HEK293 (cell line): ENCODE measurements at regions not wholly inside any gene's neighbourhood (a gene's known extent, or its start where the extent isn't known, plus 50 kb on each side); places are given as distances from the start of the nearest gene placed in this dataset.

Experiments used
- CTCF ChIA-PET: fragments of 350-600 bp; formaldehyde crosslinking; extraction: SDS; loops from one replicate; lab custom pipeline; 2021; ENCODE audit warnings: antibody characterized with exemption; lab: Yijun Ruan, JAX
- POLR2A ChIA-PET: fragments of 300-600 bp; formaldehyde crosslinking; extraction: SDS; loops from one replicate; lab custom pipeline; 2020; ENCODE audit warnings: antibody characterized with exemption, inconsistent platforms; lab: Yijun Ruan, JAX
- H3K27ac ChIP-seq: fragments of 200-500 bp; sonication (Bioruptor generic); 2 replicates; pipeline ENCODE4 v1.5.1; 2014; ENCODE audit warnings: low read depth, low read length, control low read depth, inconsistent platforms; ENCODE audit errors: extremely low read depth
- H3K36me3 ChIP-seq, 2 experiments: fragments of 200-500 bp in 1 of 2; sonication (Bioruptor generic) in 1 of 2; 1 replicate in 1 of 2; 2 replicates in 1 of 2; pipeline ENCODE4 v1.5.1; 2014 to 2017; ENCODE audit warnings: inconsistent platforms in 2 of 2, low read length in 2 of 2; ENCODE audit not compliant: control insufficient read depth in 2 of 2, insufficient read depth in 1 of 2
- H3K4me1 ChIP-seq: fragments of 200-500 bp; sonication (Bioruptor generic); 2 replicates; pipeline ENCODE4 v1.5.1; 2014; ENCODE audit warnings: mild to moderate bottlenecking, low read length, inconsistent platforms; ENCODE audit not compliant: control insufficient read depth, insufficient read depth
- H3K4me3 ChIP-seq: 2 replicates; pipeline ENCODE4 v1.5.1; 2011; ENCODE audit warnings: low read depth, mild to moderate bottlenecking, control low read depth, low read length, moderate library complexity
- H3K9me3 ChIP-seq: fragments of 200-500 bp; sonication (Bioruptor generic); 2 replicates; pipeline ENCODE4 v1.5.1; 2014; ENCODE audit warnings: low read depth, low read length, inconsistent platforms; ENCODE audit not compliant: control insufficient read depth, insufficient read depth
- BCL6B ChIP-seq: fragments of 450-650 bp; formaldehyde crosslinking; IDR thresholded peaks from 2 replicates; pipeline ENCODE4 v1.5.1; 2017; ENCODE audit warnings: missing biosample characterization, missing genetic modification characterization
- HIC1 ChIP-seq: fragments of 450-650 bp; formaldehyde crosslinking; IDR thresholded peaks from 2 replicates; pipeline ENCODE4 v1.5.1; 2016; ENCODE audit warnings: missing biosample characterization, missing genetic modification characterization
- HOXA7 ChIP-seq: sonication (generic); formaldehyde crosslinking; IDR thresholded peaks from 2 replicates; pipeline ENCODE4 v1.8.1; 2022; ENCODE audit warnings: missing genetic modification reagents, borderline replicate concordance
- INSM2 ChIP-seq: fragments of 450-650 bp; formaldehyde crosslinking; IDR thresholded peaks from 2 replicates; pipeline ENCODE4 v1.5.1; 2016; ENCODE audit warnings: missing biosample characterization, missing genetic modification characterization
- OSR2 ChIP-seq: fragments of 450-650 bp; formaldehyde crosslinking; IDR thresholded peaks from 2 replicates; pipeline ENCODE4 v1.5.1; 2016; ENCODE audit warnings: missing biosample characterization, missing genetic modification characterization
- TCF7L2 ChIP-seq: IDR thresholded peaks from 2 replicates; pipeline ENCODE4 v1.6.1; 2011; ENCODE audit warnings: low read depth, mild to moderate bottlenecking, inconsistent platforms, low read length, moderate library complexity, borderline replicate concordance
- TRIM28 ChIP-seq: IDR thresholded peaks from 2 replicates; pipeline ENCODE4 v1.6.1; 2011; ENCODE audit warnings: low read length, control low read depth, borderline replicate concordance
- ZBTB49 ChIP-seq: fragments of 450-650 bp; formaldehyde crosslinking; IDR thresholded peaks from 2 replicates; pipeline ENCODE4 v1.5.1; 2016; ENCODE audit warnings: missing biosample characterization, missing genetic modification characterization, low read depth
- ZNF133 ChIP-seq: fragments of 450-650 bp; formaldehyde crosslinking; IDR thresholded peaks from 2 replicates; pipeline ENCODE4 v1.5.1; 2016; ENCODE audit warnings: missing biosample characterization, missing genetic modification characterization
- ZNF184 ChIP-seq: fragments of 450-650 bp; IDR thresholded peaks from 2 replicates; pipeline ENCODE4 v1.5.1; 2018; ENCODE audit warnings: missing biosample characterization, mild to moderate bottlenecking, missing genetic modification characterization
- ZNF19 ChIP-seq: fragments of 450-650 bp; formaldehyde crosslinking; IDR thresholded peaks from 2 replicates; pipeline ENCODE4; 2016; ENCODE audit warnings: missing biosample characterization, missing genetic modification characterization, low read depth
- ZNF211 ChIP-seq: fragments of 450-650 bp; formaldehyde crosslinking; IDR thresholded peaks from 2 replicates; pipeline ENCODE4 v1.5.1; 2016; ENCODE audit warnings: low read depth, missing biosample characterization, missing genetic modification characterization
- ZNF223 ChIP-seq: fragments of 450-650 bp; formaldehyde crosslinking; IDR thresholded peaks from 2 replicates; pipeline ENCODE4 v1.5.1; 2016; ENCODE audit warnings: missing biosample characterization, missing genetic modification characterization
- ZNF488 ChIP-seq: fragments of 450-650 bp; formaldehyde crosslinking; IDR thresholded peaks from 2 replicates; pipeline ENCODE4 v1.5.1; 2016; ENCODE audit warnings: missing biosample characterization, missing genetic modification characterization
- ZNF501 ChIP-seq: fragments of 450-650 bp; formaldehyde crosslinking; IDR thresholded peaks from 2 replicates; pipeline ENCODE4 v1.5.1; 2016; ENCODE audit warnings: missing biosample characterization, missing genetic modification characterization
- ZNF555 ChIP-seq: fragments of 450-650 bp; formaldehyde crosslinking; conservative IDR thresholded peaks from 2 replicates; pipeline ENCODE4 v1.5.1; 2017; ENCODE audit warnings: missing biosample characterization, mild to moderate bottlenecking, missing genetic modification characterization, inconsistent platforms
- ZNF629 ChIP-seq: fragments of 450-650 bp; formaldehyde crosslinking; IDR thresholded peaks from 2 replicates; pipeline ENCODE4 v1.5.1; 2017; ENCODE audit warnings: missing biosample characterization, missing genetic modification characterization
- ZNF645 ChIP-seq: fragments of 450-650 bp; formaldehyde crosslinking; IDR thresholded peaks from 2 replicates; pipeline ENCODE4; 2016; ENCODE audit warnings: missing biosample characterization, missing genetic modification characterization
- ZNF777 ChIP-seq: fragments of 450-650 bp; formaldehyde crosslinking; IDR thresholded peaks from 2 replicates; pipeline ENCODE4 v1.5.1; 2017; ENCODE audit warnings: missing biosample characterization, missing genetic modification characterization, borderline replicate concordance

GRCh38 chr18:24982831-24983230 is 369.1 kb downstream of the ZNF521 start:
- TF ChIP-seq BCL6B (no peak), ZNF501 (tag by site-specific recombination) (no peak), ZNF629 (no peak), TCF7L2 (no peak)
- no peaks in the 10 kb centered on the region for H3K36me3 ChIP-seq
- no peak overlapping the region for H3K4me3 ChIP-seq
- CTCF ChIA-PET = interaction anchor here (0.8 kb wide), 1 partner anchor 9 kb away, joined by 4 read pairs; no protein-coding TSS in a partner anchor
- no peaks in the 10 kb centered on the region for H3K4me1 ChIP-seq
- POLR2A ChIA-PET = interaction anchor here (1.1 kb wide), 1 partner anchor 11 kb away, joined by 9 read pairs; no protein-coding TSS in a partner anchor
- no peaks in the 10 kb centered on the region for H3K9me3 ChIP-seq
- no peak overlapping the region for H3K27ac ChIP-seq

GRCh38 chr18:24983566-24984139 is 368.3 kb downstream of the ZNF521 start:
- Histone ChIP-seq H3K36me3 (no peaks in the 10 kb centered on the region), H3K27ac (no peak overlapping the region), H3K9me3 (no peaks in the 10 kb centered on the region), H3K4me3 (no peak overlapping the region), H3K4me1 (no peaks in the 10 kb centered on the region)
- TF ChIP-seq ZNF19 (tag by site-specific recombination) (no peak), ZNF555 (no peak)
- CTCF ChIA-PET = no interaction called here
- POLR2A ChIA-PET = interaction anchor here (1.1 kb wide), 1 partner anchor 12 kb away, joined by 9 read pairs; no protein-coding TSS in a partner anchor

GRCh38 chr18:24985586-24985985 is 366.4 kb downstream of the ZNF521 start:
- CTCF ChIA-PET = interaction anchor here (0.7 kb wide), 1 partner anchor 19 kb away, joined by 5 read pairs; no protein-coding TSS in a partner anchor
- Histone ChIP-seq H3K9me3 (no peaks in the 10 kb centered on the region), H3K4me3 (no peak overlapping the region), H3K4me1 (no peaks in the 10 kb centered on the region), H3K27ac (no peak overlapping the region), H3K36me3 (no peaks in the 10 kb centered on the region)
- TF ChIP-seq ZBTB49 (tag by site-specific recombination) = no peak
- TF ChIP-seq TRIM28 = no peak
- no peak for TF ChIP-seq ZNF488 (tag by site-specific recombination)
- TF ChIP-seq ZNF645 = no peak
- TF ChIP-seq OSR2 (tag by site-specific recombination) = no peak
- no peak for TF ChIP-seq ZNF133 (tag by site-specific recombination)
- no peak for TF ChIP-seq INSM2 (tag by site-specific recombination)
- no peak for TF ChIP-seq ZNF777 (tag by site-specific recombination)
- no peak for TF ChIP-seq HOXA7 (CRISPR knock-in tag)
- TF ChIP-seq ZNF184 (tag by site-specific recombination) = no peak
- no peak for TF ChIP-seq HIC1 (tag by site-specific recombination)
- no peak for TF ChIP-seq ZNF211 (tag by site-specific recombination)
- TF ChIP-seq ZNF223 = no peak
- POLR2A ChIA-PET = no interaction called here
